Heart right ventricle (tissue), 16 donors: ENCODE measurements at regions not wholly inside any gene's neighbourhood (a gene's known extent, or its start where the extent isn't known, plus 50 kb on each side); places are given as distances from the start of the nearest gene placed in this dataset.

Experiments
- ATAC-seq, 8 donors: fragments of 200-7000 bp; cut with Tn5 transposase; one replicate each; pipeline ENCODE4 v1.9.1; 2020; ENCODE audit warnings: mild to moderate bottlenecking in 8 of 8, moderate library complexity in 8 of 8, moderate number of reproducible peaks in 1 of 8
- DNase-seq, 2 donors: peaks; one replicate each; pipeline ENCODE4 v3.0.0-alpha.2; 2020
- H3K27ac ChIP-seq, 10 donors: fragments of 200-600 bp; sonication (generic) in 2 of 10; one replicate each; pipeline versions ENCODE4 v1.5.0 to v1.8.0; 2020 to 2022; ENCODE audit warnings: mild to moderate bottlenecking in 3 of 10
- H3K27me3 ChIP-seq, 7 donors: fragments of 200-600 bp; one replicate each; pipeline ENCODE4 v1.8.0; 2021 to 2022; ENCODE audit warnings: mild to moderate bottlenecking in 2 of 7
- H3K36me3 ChIP-seq, 9 donors: fragments of 200-600 bp; sonication (generic) in 1 of 9; one replicate each; pipeline versions ENCODE4 v1.5.0 to v1.8.0; 2020 to 2022; ENCODE audit warnings: mild to moderate bottlenecking in 2 of 9
- H3K4me1 ChIP-seq, 9 donors: fragments of 200-600 bp; sonication (generic) in 1 of 9; one replicate each; pipeline versions ENCODE4 v1.5.0 to v1.8.0; 2020 to 2022; ENCODE audit warnings: mild to moderate bottlenecking in 4 of 9
- H3K4me3 ChIP-seq, 10 donors: fragments of 200-600 bp; sonication (generic) in 2 of 10; one replicate each; pipeline versions ENCODE4 v1.5.0 to v1.8.0; 2020 to 2022; ENCODE audit warnings: mild to moderate bottlenecking in 7 of 10, moderate library complexity in 2 of 10
- H3K9me3 ChIP-seq, 11 donors: fragments of 200-600 bp in 10 of 11; sonication (generic) in 2 of 11; one replicate each; pipeline versions ENCODE4 v1.5.0 to v1.8.0; 2013 to 2022; ENCODE audit warnings: mild to moderate bottlenecking in 2 of 11, control low read depth in 1 of 11, moderate library complexity in 1 of 11
- CTCF ChIP-seq, 9 donors: fragments of 200-600 bp; sonication (generic) in 2 of 9; IDR thresholded peaks; one replicate each; pipeline versions ENCODE4 v1.5.0 to v1.8.0; 2021 to 2022; ENCODE audit warnings: antibody characterized with exemption in 9 of 9, mild to moderate bottlenecking in 5 of 9, moderate library complexity in 1 of 9
- WGBS, 2 donors: extraction: QIAGEN DNeasy Blood & Tissue Kit; methylation state at CpG; one replicate each; pipeline ENCODE4 v1.1.7; 2013; ENCODE audit warnings: inconsistent platforms in 1 of 2; 5-methylcytosine and 5-hydroxymethylcytosine counted together
- intact Hi-C, 10 donors: fragments of 100-400 bp; cut with DNase I; formaldehyde crosslinking; loops; one replicate each; pipeline versions ENCODE4 v1.11.1 to v1.14.2; 2022
- donor health status: Arrhythmogenic right ventricular cardiomyopathy.
- donor health status: ischemic (EF 13 %, LVEDD 7.1; RV severe dilation, severe dysfunction).
- donor health status: healthy with polysubstance abuse.
- donor health status: DM: no; HTN: yes; CAD: no.
- donor health status: DM: no; HTN: no; CAD: no.
- donor health status: ischemic (EF 25% LVEDD 6.9; RV normal size, moderate dysfunction).
- donor health status: ischemic (EF 25% LVEDD 5.7; RV mildly dilated, moderate dysfunction).
- donor health status: healthy.
- donor health status: DM: yes; HTN: yes; CAD: no.
- donor health status: Ischemic cardiomyopathy.
- donor health status: ischemic (EF 35%, LVEDD 5.7; RV mildly dilated, moderate dysfunction).
- donor health status: nonischemic (EF 11% LVEDD 7.7; RV severe dilation, severe dysfunction).
- donor health status: DM: yes; HTN: yes; CAD: no.
- donor health status: PGD.
- donor health status: ischemic (EF 29% LVEDD 5.4; RV normal size, mild dysfunction).
- donor health status: nonischemic (EF 23%, LVEDD 6.1; RV moderate dilation, normal function).

GRCh38 chr4:125546272-125546671, 231.5 kb downstream of the FAT4 start:
- no peak for DNase-seq
- intact Hi-C loops, result no loop called here
- no peak overlapping the region for H3K4me3 ChIP-seq
- no peak overlapping the region for H3K27ac ChIP-seq
- no peaks in the 10 kb centered on the region for H3K36me3 ChIP-seq
- 94 to 95% methylated on average over 15 of the region's 15 CpGs for WGBS, 2 donors
- peaks cover 0 to 10% (median 0%) of the 10 kb centered on the region in 11 donors for H3K9me3 ChIP-seq
- no peak for TF ChIP-seq CTCF (IDR thresholded peaks at IDR 0.05)
- H3K27me3 ChIP-seq, result no peaks in the 10 kb centered on the region
- no peaks in the 10 kb centered on the region for H3K4me1 ChIP-seq
- ATAC-seq, result no peak

DNA sequence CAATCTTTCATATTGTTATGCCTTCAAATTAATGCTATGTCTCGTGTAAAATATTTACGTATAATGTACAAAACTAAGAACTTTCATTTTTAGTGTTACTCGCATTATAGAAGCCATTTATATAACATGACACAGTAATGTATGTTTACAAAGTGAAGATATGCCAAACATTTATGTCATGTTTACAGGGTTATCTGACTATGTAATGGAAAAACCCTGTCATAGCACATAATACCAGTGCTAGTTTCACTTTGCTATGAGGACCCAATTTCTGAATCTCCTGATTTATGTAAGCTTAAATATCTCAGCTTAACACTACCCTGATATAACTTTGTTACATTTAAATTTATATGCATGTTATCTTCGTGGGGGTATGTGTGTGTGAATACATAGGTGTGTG, 233.1 kb downstream of the FAT4 start:
- H3K27me3 ChIP-seq, result no peaks in the 10 kb centered on the region
- no peak overlapping the region for H3K4me3 ChIP-seq
- peaks cover 0 to 12% (median 0%) of the 10 kb centered on the region in 11 donors for H3K9me3 ChIP-seq
- intact Hi-C loops, result no loop called here
- DNase-seq (no peak), ATAC-seq (no peak)
- no peak for TF ChIP-seq CTCF (IDR thresholded peaks at IDR 0.05)
- WGBS, 2 donors, result 84 to 89% methylated on average over 4 of the region's 4 CpGs
- H3K27ac ChIP-seq, result no peak overlapping the region
- no peaks in the 10 kb centered on the region for H3K4me1 ChIP-seq
- H3K36me3 ChIP-seq, result no peaks in the 10 kb centered on the region

GRCh38 chr4:125550769-125551168, 236.0 kb downstream of the FAT4 start:
- H3K27ac ChIP-seq, result no peak overlapping the region
- DNase-seq (no peak), ATAC-seq (no peak)
- WGBS, 2 donors, result 77 to 81% methylated on average over 5 of the region's 5 CpGs
- peaks cover 0 to 28% (median 0%) of the 10 kb centered on the region in 11 donors for H3K9me3 ChIP-seq
- no peaks in the 10 kb centered on the region for H3K4me1 ChIP-seq
- H3K27me3 ChIP-seq, result no peaks in the 10 kb centered on the region
- intact Hi-C loops, result no loop called here
- no peak for TF ChIP-seq CTCF (IDR thresholded peaks at IDR 0.05)
- no peaks in the 10 kb centered on the region for H3K36me3 ChIP-seq
- no peak overlapping the region for H3K4me3 ChIP-seq

DNA sequence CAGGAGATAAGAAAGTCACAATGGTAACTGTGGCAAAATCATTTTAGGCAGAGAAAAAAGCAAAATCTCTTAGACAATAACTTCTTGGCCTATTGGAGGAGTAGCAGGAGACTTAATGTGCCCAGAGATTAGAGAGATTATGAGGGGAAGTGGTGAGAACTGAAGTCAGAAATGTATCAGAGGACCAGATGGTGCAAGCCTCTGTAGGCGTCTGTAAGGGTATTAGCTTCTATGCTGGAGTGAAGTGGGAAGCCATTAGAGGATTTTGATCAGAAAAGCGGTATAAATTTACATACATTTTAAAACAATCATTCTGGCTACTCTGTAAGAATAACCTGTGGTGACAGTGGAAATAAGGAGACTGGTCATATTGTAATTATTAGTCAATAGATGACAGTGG, 236.7 kb downstream of the FAT4 start:
- Histone ChIP-seq H3K27ac (no peak overlapping the region), H3K9me3 (peaks cover 0 to 32% (median 0%) of the 10 kb centered on the region in 11 donors), H3K4me1 (no peaks in the 10 kb centered on the region), H3K36me3 (no peaks in the 10 kb centered on the region), H3K4me3 (no peak overlapping the region), H3K27me3 (no peaks in the 10 kb centered on the region)
- intact Hi-C loops, result no loop called here
- WGBS, 2 donors, result 90 to 93% methylated on average over 2 of the region's 2 CpGs
- DNase-seq (no peak), ATAC-seq (no peak)
- no peak for TF ChIP-seq CTCF (IDR thresholded peaks at IDR 0.05)

DNA sequence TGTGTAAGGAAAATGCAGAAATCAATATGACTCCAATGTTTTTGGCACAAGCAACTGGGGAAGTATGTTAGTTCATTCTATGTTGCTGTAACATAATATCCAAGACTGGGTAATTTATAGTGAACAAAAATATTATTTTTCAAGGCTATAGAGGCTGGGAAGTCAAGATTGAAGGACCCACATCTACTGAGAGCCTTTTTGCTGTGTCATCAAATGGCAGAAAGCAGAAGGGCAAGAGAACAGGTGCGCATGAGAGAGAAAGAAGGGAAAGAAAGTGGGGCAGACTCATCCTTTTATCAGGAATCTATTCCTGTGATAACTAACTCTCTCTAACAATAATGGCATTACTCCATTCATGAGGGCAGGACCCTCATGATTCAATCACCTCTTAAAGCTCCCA, 237.2 kb downstream of the FAT4 start:
- intact Hi-C loops, result no loop called here
- ATAC-seq (no peak), DNase-seq (no peak)
- Histone ChIP-seq H3K27ac (no peak overlapping the region), H3K4me3 (no peak overlapping the region), H3K27me3 (no peaks in the 10 kb centered on the region), H3K36me3 (no peaks in the 10 kb centered on the region), H3K9me3 (peaks cover 0 to 32% (median under 1%) of the 10 kb centered on the region in 11 donors), H3K4me1 (no peaks in the 10 kb centered on the region)
- TF ChIP-seq CTCF (IDR thresholded peaks at IDR 0.05), result no peak
- WGBS, 2 donors, result 93 to 100% methylated on average over 1 of the region's 1 CpG
